Nephron progenitor cell (in vitro differentiated cells): ENCODE measurements at regions not wholly inside any gene's neighbourhood (a gene's known extent, or its start where the extent isn't known, plus 50 kb on each side); places are given as distances from the start of the nearest gene placed in this dataset.
"Not testable (repeated sequence)": the region's sequence is repeated elsewhere in the genome, so short reads cannot be mapped to it uniquely, and the experiment has no call there.

Source experiments
- DNase-seq: peaks from one replicate; pipeline ENCODE4 v3.0.0; 2021
- H3K27ac Mint-ChIP-seq: 2 replicates; pipeline ENCODE4 v1.8.0; 2021; ENCODE audit warnings: mild to moderate bottlenecking, moderate library complexity, mixed read lengths
- H3K27me3 Mint-ChIP-seq: 2 replicates; pipeline ENCODE4 v1.8.0; 2021; ENCODE audit warnings: mild to moderate bottlenecking, low read depth, mixed read lengths; ENCODE audit not compliant: poor library complexity
- H3K36me3 Mint-ChIP-seq: 2 replicates; pipeline ENCODE4 v1.8.0; 2021; ENCODE audit warnings: low read depth, mixed read lengths
- H3K4me1 Mint-ChIP-seq: 2 replicates; pipeline ENCODE4 v1.8.0; 2021; ENCODE audit warnings: mixed read lengths
- H3K4me3 Mint-ChIP-seq: 2 replicates; pipeline ENCODE4 v1.8.0; 2021; ENCODE audit warnings: mild to moderate bottlenecking, moderate library complexity, mixed read lengths
- H3K9me3 Mint-ChIP-seq: 2 replicates; pipeline ENCODE4 v1.8.0; 2021; ENCODE audit warnings: mild to moderate bottlenecking, moderate library complexity, mixed read lengths
- TF ChIP-seq, protein P1 (sequence below): fragments of 200-600 bp; sonication (generic); IDR thresholded peaks from 2 replicates; pipeline ENCODE4 v1.5.0; 2021; ENCODE audit warnings: antibody characterized with exemption

DNA sequence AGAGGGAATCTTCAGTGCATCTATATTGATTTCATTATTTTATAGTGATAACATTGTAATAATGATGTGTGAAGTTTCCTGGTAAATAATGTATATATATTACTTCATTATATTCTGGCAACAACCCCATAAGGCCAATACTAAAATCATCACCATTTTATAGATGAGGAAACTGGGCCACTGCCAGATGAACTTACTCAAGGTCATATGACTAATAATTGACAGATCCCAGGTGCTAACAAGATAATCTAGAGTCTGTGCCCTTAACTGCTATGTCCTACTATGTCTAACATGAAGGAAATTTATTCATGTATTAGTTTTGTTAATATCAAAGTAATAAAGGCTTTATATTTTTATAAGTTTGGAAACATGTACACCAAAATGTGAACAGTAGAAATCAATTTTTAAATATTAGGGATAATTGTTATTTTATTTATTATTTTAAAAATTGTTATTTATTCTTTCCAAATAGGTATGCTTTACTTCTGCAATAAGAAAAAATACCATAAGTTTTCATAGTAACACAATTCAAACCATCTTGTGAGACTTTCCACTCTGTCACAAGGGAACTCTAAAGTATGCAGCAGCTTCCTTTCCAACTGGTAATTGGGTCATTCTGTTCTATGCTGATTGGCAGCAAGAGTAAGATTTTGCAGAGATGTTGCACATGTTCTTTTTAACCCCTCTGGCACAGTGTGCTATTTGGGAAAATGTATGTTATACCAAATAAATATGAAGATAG lies 90.8 kb upstream of the CMC1 start:
- H3K9me3 Mint-ChIP-seq, result peaks cover 5% of the 10 kb centered on the region
- no peak for DNase-seq
- no peak overlapping the region for H3K27ac Mint-ChIP-seq
- H3K27me3 Mint-ChIP-seq, result no peaks in the 10 kb centered on the region
- no peak overlapping the region for H3K4me3 Mint-ChIP-seq
- H3K4me1 Mint-ChIP-seq, result no peaks in the 10 kb centered on the region
- TF ChIP-seq, protein P1, sequence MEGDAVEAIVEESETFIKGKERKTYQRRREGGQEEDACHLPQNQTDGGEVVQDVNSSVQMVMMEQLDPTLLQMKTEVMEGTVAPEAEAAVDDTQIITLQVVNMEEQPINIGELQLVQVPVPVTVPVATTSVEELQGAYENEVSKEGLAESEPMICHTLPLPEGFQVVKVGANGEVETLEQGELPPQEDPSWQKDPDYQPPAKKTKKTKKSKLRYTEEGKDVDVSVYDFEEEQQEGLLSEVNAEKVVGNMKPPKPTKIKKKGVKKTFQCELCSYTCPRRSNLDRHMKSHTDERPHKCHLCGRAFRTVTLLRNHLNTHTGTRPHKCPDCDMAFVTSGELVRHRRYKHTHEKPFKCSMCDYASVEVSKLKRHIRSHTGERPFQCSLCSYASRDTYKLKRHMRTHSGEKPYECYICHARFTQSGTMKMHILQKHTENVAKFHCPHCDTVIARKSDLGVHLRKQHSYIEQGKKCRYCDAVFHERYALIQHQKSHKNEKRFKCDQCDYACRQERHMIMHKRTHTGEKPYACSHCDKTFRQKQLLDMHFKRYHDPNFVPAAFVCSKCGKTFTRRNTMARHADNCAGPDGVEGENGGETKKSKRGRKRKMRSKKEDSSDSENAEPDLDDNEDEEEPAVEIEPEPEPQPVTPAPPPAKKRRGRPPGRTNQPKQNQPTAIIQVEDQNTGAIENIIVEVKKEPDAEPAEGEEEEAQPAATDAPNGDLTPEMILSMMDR, result no peak
- H3K36me3 Mint-ChIP-seq, result no peaks in the 10 kb centered on the region

DNA sequence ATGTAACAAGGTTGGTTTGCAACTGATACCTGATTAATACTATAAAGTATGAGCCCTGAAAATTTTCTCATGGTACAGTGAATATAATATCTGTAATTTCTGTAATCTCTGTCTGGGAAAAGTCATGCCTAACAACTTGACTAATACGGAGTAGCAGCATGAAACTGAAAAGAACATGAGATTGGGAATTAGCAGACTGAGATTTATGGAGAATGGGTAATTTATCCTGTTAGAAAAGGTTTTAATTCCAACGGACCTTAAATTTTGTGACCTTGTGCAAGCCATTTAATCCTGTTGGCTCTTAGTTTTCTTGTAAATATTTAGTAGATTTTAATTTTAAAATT lies 90.2 kb upstream of the CMC1 start:
- no peaks in the 10 kb centered on the region for H3K4me1 Mint-ChIP-seq
- DNase-seq, result no peak
- no peak overlapping the region for H3K4me3 Mint-ChIP-seq
- no peaks in the 10 kb centered on the region for H3K27me3 Mint-ChIP-seq
- TF ChIP-seq, protein P1, result no peak
- H3K9me3 Mint-ChIP-seq, result peaks cover 8% of the 10 kb centered on the region
- no peak overlapping the region for H3K27ac Mint-ChIP-seq
- no peaks in the 10 kb centered on the region for H3K36me3 Mint-ChIP-seq

- no peak overlapping the region for H3K4me3 Mint-ChIP-seq
- peaks cover 8% of the 10 kb centered on the region for H3K9me3 Mint-ChIP-seq
- no peak for DNase-seq
- no peaks in the 10 kb centered on the region for H3K27me3 Mint-ChIP-seq
- no peaks in the 10 kb centered on the region for H3K36me3 Mint-ChIP-seq
- H3K4me1 Mint-ChIP-seq, result no peaks in the 10 kb centered on the region
- TF ChIP-seq, protein P1, result no peak
- H3K27ac Mint-ChIP-seq, result no peak overlapping the region
These were observed 89.7 kb upstream of the CMC1 start for GRCh38 chr3:28151608-28152228.

DNA sequence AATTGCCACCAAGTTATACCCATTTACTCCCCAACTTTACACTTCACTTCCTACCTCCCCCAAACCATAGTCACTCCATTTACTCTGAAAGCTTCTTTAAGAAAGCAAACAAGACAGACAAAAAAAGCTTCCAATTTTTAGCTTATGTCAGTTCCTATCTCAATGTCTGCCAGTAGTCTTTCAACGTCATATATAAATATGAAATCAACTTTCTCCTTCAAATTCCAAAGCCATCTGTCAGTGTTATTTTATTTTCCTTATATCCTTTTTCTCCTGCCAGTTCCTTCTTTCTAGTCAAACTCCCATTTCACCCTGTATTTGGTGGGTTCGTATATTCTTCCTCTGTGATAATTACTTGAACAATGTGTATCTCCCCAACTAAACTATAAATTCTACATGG lies 85.8 kb upstream of the CMC1 start:
- peaks cover 28% of the 10 kb centered on the region for H3K9me3 Mint-ChIP-seq
- H3K4me1 Mint-ChIP-seq, result no peaks in the 10 kb centered on the region
- DNase-seq, result no peak
- H3K4me3 Mint-ChIP-seq, result no peak overlapping the region
- H3K27me3 Mint-ChIP-seq, result no peaks in the 10 kb centered on the region
- TF ChIP-seq, protein P1, result no peak
- no peak overlapping the region for H3K27ac Mint-ChIP-seq
- no peaks in the 10 kb centered on the region for H3K36me3 Mint-ChIP-seq

DNA sequence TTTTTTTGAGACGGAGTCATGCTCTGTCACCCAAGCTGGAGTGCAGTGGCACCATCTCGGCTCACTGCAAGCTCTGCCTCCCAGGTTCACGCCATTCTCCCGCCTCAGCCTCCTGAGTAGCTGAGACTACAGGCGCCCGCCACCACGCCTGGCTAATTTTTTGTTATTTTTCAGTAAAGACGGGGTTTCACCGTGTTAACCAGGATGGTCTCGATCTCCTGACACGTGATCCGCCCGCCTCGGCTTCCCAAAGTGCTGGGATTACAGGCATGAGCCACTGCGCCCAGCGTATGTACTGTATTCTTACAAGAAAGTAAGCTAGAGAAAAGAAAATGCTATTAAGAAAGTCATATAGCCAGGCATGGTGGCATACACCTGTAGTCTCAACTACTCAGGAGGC lies 84.8 kb upstream of the CMC1 start:
- H3K4me3 Mint-ChIP-seq, H3K27ac Mint-ChIP-seq, H3K27me3 Mint-ChIP-seq, DNase-seq, H3K4me1 Mint-ChIP-seq, H3K36me3 Mint-ChIP-seq: not testable (repeated sequence)
- peaks cover 28% of the 10 kb centered on the region for H3K9me3 Mint-ChIP-seq

DNA sequence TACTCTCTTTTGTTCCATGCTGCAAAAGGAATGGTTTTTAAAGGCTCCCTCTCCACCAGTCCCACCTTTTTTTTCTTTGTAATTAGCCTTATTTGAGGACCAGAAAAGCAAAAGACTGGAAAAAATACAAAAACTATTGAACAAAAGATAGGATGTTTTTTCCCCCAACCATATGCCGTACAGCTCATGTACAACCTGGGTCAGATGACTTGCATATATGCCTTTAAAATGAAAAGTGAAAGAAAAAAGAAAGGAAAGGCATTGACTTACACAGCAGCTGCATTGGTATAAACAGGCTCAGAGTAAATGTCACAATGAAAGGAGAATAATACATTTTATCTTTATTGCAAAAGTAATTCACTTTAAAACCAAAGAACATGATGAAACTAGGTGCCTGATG lies 69.5 kb upstream of the CMC1 start:
- TF ChIP-seq, protein P1, result no peak
- Mint-ChIP-seq H3K4me1 (no peaks in the 10 kb centered on the region), H3K27me3 (no peaks in the 10 kb centered on the region), H3K9me3 (no peaks in the 10 kb centered on the region), H3K36me3 (no peaks in the 10 kb centered on the region), H3K27ac (no peak overlapping the region), H3K4me3 (no peak overlapping the region)
- DNase-seq, result no peak
